GM13977 (cell line): ENCODE measurements at regions not wholly inside any gene's neighbourhood (a gene's known extent, or its start where the extent isn't known, plus 50 kb on each side); places are given as distances from the start of the nearest gene placed in this dataset.

ENCODE experiments used
- DNase-seq: peaks from one replicate; pipeline ENCODE4 v3.0.0; 2012; ENCODE audit warnings: low spot score
- CTCF ChIP-seq: IDR thresholded peaks from 2 replicates; pipeline ENCODE4 v1.5.1; 2012; ENCODE audit warnings: mild to moderate bottlenecking, control low read depth; ENCODE audit not compliant: insufficient read depth; ENCODE audit errors: extremely low read depth, missing control alignments
- in situ Hi-C: fragments of 300-500 bp; cut with MboI; formaldehyde crosslinking; loops from one replicate; pipeline ENCODE4 v1.12.0; 2022; ENCODE audit warnings: low sequenced_read_pairs, low pct_unique_long_range_greater_than_20kb, mixed read lengths, inconsistent platforms; ENCODE audit not compliant: unreplicated experiment

- no peak for DNase-seq
- TF ChIP-seq CTCF: no peak
- in situ Hi-C loops: no loop called here
Measured at GRCh38 chr16:51057969-51058337, 93.1 kb downstream of the SALL1 start.

- DNase-seq: no peak
- TF ChIP-seq CTCF: no peak
- in situ Hi-C loops: no loop called here
Measured at GRCh38 chr16:51057102-51057793, 93.8 kb downstream of the SALL1 start.

- in situ Hi-C loops: no loop called here
- TF ChIP-seq CTCF: no peak
- no peak for DNase-seq
Measured at GRCh38 chr16:51056331-51056730, 94.7 kb downstream of the SALL1 start.

- no peak for TF ChIP-seq CTCF
- in situ Hi-C loops: no loop called here
- no peak for DNase-seq
Measured at GRCh38 chr16:51055434-51055833, 95.6 kb downstream of the SALL1 start.

GRCh38 chr16:51053775-51054174 is 97.3 kb downstream of the SALL1 start:
- DNase-seq: no peak
- in situ Hi-C loops: no loop called here
- no peak for TF ChIP-seq CTCF

- no peak for TF ChIP-seq CTCF
- no peak for DNase-seq
- in situ Hi-C loops: no loop called here
Measured at GRCh38 chr16:51051671-51052070, 99.4 kb downstream of the SALL1 start.

GRCh38 chr16:51050377-51050706 is 100.7 kb downstream of the SALL1 start:
- no peak for DNase-seq
- in situ Hi-C loops: no loop called here
- no peak for TF ChIP-seq CTCF
